SIG-M5 (cell line): ENCODE measurements at regions not wholly inside any gene's neighbourhood (a gene's known extent, or its start where the extent isn't known, plus 50 kb on each side); places are given as distances from the start of the nearest gene placed in this dataset.

ENCODE experiments used
- DNase-seq: peaks from one replicate; lab custom pipeline; 2025; lab: John Stamatoyannopoulos, UW

DNA sequence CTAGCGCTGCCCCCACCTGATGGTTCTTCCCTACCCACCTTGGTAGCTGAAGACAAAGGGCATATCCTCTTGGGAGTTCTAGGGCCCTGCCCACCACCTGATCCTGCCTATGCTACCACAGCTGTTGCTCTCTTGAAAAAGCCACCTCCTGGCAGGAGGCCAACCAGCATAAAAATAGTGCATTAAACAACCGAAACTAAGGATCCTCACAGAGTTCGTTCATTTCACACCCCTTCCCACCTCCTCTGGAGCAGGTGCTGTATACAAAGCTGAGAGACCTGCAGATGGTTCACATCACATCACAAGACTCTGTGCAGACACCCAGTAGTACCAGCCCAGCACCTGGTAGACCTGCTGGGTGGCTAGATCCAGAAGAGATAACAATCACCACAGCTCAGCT, 1348.0 kb upstream of the TMEFF2 start:
- no peak for DNase-seq

DNA sequence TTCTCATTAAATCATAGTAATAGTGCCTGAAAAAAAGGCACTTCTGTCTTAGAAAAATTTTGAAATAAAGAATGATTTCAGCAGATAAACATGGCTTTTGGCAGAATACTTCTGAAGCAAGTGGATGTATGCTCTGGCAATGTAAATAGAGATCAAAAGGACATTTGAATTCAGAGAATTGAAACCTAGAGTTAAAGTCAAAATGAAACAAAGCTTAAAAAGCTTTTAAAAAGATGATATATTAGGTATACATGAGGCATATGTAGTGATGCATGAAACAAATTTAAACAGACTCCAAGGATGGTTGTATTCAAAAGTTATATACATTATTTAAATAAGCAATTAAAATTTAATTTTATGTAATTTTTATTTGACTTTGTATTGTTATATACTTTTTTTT, 1344.5 kb upstream of the TMEFF2 start:
- DNase-seq = no peak

- DNase-seq = no peak
These were observed 1343.3 kb upstream of the TMEFF2 start for GRCh38 chr2:193538061-193538460.

DNA sequence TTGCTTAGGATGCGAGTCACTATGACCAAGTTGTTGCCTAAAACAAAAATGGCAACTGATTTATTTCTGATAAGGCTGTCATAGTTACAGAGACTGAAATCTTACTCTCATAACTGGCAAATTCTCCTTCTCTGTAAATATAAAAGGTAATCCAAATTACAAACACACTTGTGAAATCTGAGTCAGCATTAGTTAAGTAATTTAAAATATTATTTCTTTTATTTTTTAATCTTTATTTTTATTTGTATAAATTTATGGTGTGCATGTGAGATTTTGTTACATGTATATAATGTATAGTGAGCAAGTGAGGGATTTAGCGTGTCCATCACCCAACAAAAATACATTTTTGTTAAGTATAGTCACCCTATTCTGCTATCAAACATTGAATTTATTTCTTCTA, 1342.8 kb upstream of the TMEFF2 start:
- no peak for DNase-seq

DNA sequence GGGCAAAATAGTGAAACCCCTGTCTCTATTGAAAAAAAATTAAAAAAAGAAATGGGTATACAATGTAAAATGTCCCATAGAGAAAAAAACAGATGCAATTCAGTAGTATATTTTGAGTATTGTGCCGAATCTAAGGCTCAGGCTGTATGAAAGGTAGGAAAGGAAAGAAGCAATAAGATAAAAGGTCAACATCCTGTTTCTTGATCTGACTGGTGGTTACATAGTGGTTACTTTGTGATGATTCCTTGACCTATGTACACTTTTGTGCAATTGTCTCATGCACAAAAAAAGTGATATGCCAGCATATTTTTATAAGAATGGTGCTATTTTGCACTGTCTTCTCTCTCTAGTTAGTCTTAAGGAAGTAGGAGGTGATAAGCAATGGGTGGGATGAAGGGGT, 1333.7 kb upstream of the TMEFF2 start:
- no peak for DNase-seq

- no peak for DNase-seq
These were observed 1332.4 kb upstream of the TMEFF2 start for GRCh38 chr2:193527146-193527545.

GRCh38 chr2:193523662-193524061, 1328.9 kb upstream of the TMEFF2 start:
- DNase-seq = no peak

DNA sequence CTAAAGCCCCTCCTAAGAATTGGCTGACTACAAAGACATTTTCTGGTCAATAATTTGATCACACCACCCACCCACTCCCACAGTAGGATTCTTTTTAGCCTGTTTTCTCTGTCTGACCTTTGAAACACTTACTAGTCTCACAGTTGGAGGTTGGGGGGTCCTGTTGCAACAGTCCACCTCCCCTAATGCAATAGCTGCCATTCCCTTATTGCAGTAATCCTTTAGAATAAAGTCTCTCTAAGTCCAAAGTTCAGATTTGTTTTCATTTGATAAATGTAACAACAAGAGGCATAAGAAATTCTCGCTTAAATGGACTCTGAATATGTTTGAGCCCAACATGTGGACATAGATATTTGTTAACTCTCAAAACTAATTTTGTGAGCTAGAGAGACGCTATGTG, 1326.8 kb upstream of the TMEFF2 start:
- no peak for DNase-seq

DNA sequence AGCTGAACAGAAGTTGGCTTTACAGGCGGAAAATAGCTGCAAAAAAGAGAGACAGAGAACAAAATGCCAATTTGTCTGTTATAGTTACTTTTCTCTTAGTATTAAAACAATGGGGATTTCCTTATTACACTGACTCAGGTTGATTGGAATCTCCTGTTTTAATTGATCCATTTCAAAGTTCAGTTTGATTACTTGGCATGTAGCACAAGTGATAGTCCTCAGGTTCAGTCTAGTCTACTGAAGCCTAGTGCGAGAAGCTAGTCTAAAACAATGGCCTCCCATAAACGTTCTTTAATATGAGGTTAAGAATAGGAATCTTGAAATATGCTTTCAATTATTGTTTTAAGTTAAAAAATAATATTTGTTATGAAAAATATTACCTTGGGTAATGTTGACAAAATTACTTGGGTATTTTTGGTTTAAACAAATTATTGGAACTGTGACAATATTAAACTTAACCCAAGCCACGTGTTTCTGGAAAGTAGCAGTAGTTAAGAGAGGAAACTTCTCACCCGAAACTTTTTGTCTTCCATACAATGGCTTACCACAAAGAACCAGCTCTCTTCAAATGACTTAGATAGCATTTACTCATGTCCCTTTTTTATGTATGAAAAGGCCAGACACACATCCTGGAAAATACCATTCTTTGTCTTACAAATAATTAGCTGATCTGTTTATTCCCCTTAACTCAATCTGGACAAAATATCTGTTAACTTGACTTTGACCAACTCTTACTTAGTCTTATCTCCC, 1326.2 kb upstream of the TMEFF2 start:
- DNase-seq = no peak

- no peak for DNase-seq
These were observed 1323.5 kb upstream of the TMEFF2 start for GRCh38 chr2:193518041-193518817.

- DNase-seq = no peak
These were observed 1322.9 kb upstream of the TMEFF2 start for GRCh38 chr2:193517615-193518014.

DNA sequence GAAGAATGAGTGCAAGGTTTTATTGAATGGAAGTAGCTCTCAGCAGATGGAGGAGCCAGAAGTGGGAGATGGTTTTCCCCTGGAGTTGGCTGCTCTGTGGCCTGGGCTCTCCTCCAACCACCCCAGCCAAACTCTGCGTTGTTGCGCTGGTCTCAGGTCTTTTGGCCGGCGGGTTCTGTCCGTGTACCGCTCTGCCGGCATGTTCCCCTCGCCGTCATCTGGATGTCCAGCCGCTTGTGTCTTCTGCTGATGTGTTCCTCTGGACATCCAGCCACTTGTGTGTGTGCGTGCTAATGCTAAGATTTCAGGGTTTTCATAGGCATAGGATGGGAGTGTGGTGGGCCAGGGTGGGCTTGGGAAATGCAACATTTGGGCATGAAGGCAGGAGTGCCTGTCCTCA, 1311.3 kb upstream of the TMEFF2 start:
- no peak for DNase-seq

GRCh38 chr2:193505620-193506019, 1310.9 kb upstream of the TMEFF2 start:
- DNase-seq = no peak

- no peak for DNase-seq
These were observed 1307.8 kb upstream of the TMEFF2 start for GRCh38 chr2:193502363-193503035.

DNA sequence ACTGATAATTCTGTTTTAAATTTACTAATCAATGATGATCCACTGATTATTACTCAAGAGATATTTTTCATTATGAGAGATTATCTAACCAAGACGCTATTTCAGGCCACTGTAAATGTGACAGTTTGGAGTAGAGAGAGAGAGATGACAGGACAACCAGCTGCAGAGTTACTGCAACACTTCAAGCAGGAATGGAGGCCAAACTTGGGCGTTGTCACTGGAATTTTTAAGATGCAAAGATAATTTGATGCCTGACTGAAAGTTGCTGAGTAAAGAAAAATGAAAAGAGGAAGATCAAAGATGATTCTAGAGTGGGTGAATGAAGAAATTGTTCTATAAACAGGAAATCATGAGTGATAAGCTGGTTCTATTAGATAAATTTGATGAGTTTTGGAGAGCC, 1302.1 kb upstream of the TMEFF2 start:
- DNase-seq = no peak

- no peak for DNase-seq
These were observed 1287.8 kb upstream of the TMEFF2 start for GRCh38 chr2:193482557-193482956.

GRCh38 chr2:193480187-193480586, 1285.5 kb upstream of the TMEFF2 start:
- DNase-seq = no peak

DNA sequence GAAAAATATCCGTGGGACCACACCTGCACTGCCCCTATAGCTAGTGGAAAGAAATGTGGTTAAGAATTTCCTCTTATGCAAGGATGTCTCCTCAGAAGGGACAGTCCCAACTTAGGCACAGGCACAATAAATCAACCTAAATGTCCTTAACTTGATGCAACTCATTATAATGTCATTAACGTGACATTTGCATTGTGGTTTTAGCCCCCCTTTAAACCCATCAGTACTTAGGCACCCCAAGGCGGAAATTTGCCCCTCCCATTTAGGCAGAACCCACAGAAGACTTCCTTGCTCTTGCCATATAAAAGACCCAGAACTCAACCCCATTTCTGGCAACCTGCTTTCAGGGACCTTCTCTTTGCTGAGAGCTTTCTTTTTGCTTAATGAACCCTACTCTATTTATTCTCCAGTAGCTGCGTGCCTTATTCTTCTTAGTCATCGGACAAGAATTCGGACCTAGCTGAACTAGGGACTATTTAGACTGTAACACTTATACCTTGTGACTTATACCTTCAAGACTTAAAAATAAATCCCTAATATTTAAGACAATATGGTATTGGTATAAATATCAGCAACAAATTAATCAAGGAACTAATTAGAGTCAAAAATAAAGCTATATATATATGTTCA, 1281.6 kb upstream of the TMEFF2 start:
- no peak for DNase-seq

- no peak for DNase-seq
These were observed 1280.3 kb upstream of the TMEFF2 start for GRCh38 chr2:193475038-193475437.

DNA sequence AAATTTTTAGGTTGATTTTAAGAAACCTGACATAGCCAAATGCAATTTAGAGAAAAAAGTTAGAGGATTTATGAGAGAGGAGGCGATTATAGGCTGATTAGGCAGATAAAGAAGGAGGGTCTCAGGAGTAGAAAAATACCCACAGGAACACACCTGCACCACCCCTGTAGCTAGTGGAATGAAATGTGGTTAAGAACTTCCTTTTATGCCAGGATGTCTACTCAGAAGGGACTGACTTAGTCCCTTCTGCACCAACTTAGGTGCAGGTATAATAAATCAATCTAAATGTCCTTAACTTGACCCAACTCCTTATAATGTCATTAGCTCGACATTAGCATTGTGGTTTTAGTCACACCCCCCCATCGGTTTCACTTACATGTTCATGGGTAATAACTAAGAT, 1274.5 kb upstream of the TMEFF2 start:
- no peak for DNase-seq

DNA sequence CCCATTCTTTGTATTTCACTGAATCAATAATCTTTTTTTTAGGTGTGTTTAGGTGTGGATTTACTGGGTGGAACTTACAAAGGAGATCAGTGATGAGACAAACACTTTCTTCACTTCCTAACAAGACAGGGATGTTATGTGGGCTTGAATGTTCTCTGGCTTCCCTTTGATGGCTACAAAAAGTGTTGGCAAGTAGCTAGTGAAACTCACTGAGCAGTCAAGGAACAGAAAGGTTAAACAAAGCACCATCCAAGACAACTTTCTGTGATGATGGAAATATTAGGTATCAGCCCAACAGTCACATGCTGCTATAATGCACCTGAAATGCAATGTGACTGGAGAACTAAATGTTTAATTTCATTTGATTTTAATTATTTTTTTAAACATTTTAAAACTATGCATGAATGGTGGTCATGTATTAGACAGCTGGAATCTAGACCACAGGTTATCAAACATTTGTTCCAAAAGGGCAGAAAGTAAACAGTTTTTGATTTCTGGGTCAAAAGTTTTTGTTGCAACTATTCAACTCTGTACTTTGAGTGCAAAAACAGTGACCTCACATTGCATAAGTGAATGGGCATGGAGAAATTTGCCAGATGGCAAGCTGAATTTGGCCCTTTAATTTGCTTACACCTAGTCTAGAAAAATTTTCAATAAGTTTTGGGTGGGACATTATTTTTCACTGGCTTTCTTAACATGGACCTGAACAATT, 1272.7 kb upstream of the TMEFF2 start:
- no peak for DNase-seq

- DNase-seq = no peak
These were observed 1268.3 kb upstream of the TMEFF2 start for GRCh38 chr2:193463011-193463410.
